Ovary (tissue), 7 donors: ENCODE measurements at regions not wholly inside any gene's neighbourhood (a gene's known extent, or its start where the extent isn't known, plus 50 kb on each side); places are given as distances from the start of the nearest gene placed in this dataset.
"Not testable (repeated sequence)": the region's sequence is repeated elsewhere in the genome, so short reads cannot be mapped to it uniquely, and the experiment has no call there.

Source experiments
- DNase-seq, 5 donors: peaks; one replicate each; pipeline ENCODE4 v3.0.0-alpha.2; 2019 to 2020
- H3K27ac ChIP-seq, 2 donors: fragments of 200-600 bp; one replicate each; pipeline versions ENCODE4 v1.5.1 to v1.8.0; 2019 to 2022
- H3K27me3 ChIP-seq: fragments of 200-600 bp; one replicate; pipeline ENCODE4 v1.8.0; 2022
- H3K36me3 ChIP-seq: fragments of 200-600 bp; sonication (generic); one replicate; pipeline ENCODE4 v1.5.1; 2019
- H3K4me1 ChIP-seq: one replicate; pipeline ENCODE4 v1.8.1; 2013; ENCODE audit warnings: mild to moderate bottlenecking, moderate library complexity; ENCODE audit not compliant: insufficient read depth
- H3K4me3 ChIP-seq: fragments of 200-600 bp; sonication (generic); one replicate; pipeline ENCODE4 v1.5.1; 2017
- H3K9me3 ChIP-seq, 2 donors: fragments of 200-600 bp in 1 of 2; sonication (generic) in 1 of 2; one replicate each; pipeline versions ENCODE4 v1.5.1 to v1.8.1; 2013 to 2019; ENCODE audit warnings: mild to moderate bottlenecking in 1 of 2, moderate library complexity in 1 of 2
- CTCF ChIP-seq, 3 donors: fragments of 450-650 bp in 2 of 3; fragments of 200-600 bp in 1 of 3; IDR thresholded peaks; one replicate each; pipeline versions ENCODE4 v1.5.1 to v1.8.0; 2016 to 2022; ENCODE audit warnings: antibody characterized with exemption in 3 of 3, mild to moderate bottlenecking in 1 of 3
- EP300 ChIP-seq: sonication (generic); formaldehyde crosslinking; IDR thresholded peaks from one replicate; pipeline ENCODE4 v1.6.1; 2017; ENCODE audit warnings: antibody characterized with exemption
- POLR2A ChIP-seq: fragments of 450-650 bp; IDR thresholded peaks from one replicate; pipeline ENCODE4 v1.6.1; 2017; ENCODE audit warnings: antibody characterized with exemption, mild to moderate bottlenecking, moderate library complexity
- WGBS, 3 donors: extraction: QIAGEN DNeasy Blood & Tissue Kit in 1 of 3; methylation state at CpG; one replicate each; pipeline versions ENCODE4 v1.1.5 to v1.1.7; 2013 to 2017; 5-methylcytosine and 5-hydroxymethylcytosine counted together
- intact Hi-C, 4 donors: fragments of 100-400 bp; cut with DNase I; formaldehyde crosslinking; loops; one replicate each; pipeline versions ENCODE4 v1.11.0 to v1.15.1; 2022 to 2023
- donor health status: DM: no; HTN: no; CAD: no; lungs with moderate emphysema.
- donor health status: DM: no; HTN: no; CAD: no.
- donor health status: Bipolar disorder and iron deficiency.
- donor health status: DM: no; HTN: no; CAD: no.
- donor health status: DM: yes; HTN: yes; CAD: no.

- Histone ChIP-seq H3K27ac (no peak overlapping the region), H3K9me3 (no peaks in the 10 kb centered on the region), H3K4me3 (no peak overlapping the region), H3K4me1 (no peaks in the 10 kb centered on the region), H3K27me3 (no peaks in the 10 kb centered on the region), H3K36me3 (no peaks in the 10 kb centered on the region)
- DNase-seq = no peak
- 45 to 54% (median 52%) methylated on average over 2 of the region's 2 CpGs for WGBS, 3 donors
- TF ChIP-seq POLR2A (no peak), CTCF (IDR thresholded peaks at IDR 0.05) (no peak), EP300 (no peak)
- intact Hi-C loops = no loop called here
Observed at GRCh38 chr5:62814991-62815390, 236.4 kb downstream of the LRRC70 start.

- intact Hi-C loops = no loop called here
Observed at GRCh38 chr5:62812621-62813255, 234.1 kb downstream of the LRRC70 start.

GRCh38 chr5:62804819-62805218, 226.2 kb downstream of the LRRC70 start:
- H3K27me3 ChIP-seq, intact Hi-C loops, DNase-seq, H3K9me3 ChIP-seq, H3K4me3 ChIP-seq, H3K36me3 ChIP-seq, H3K4me1 ChIP-seq, H3K27ac ChIP-seq: not testable (repeated sequence)
- WGBS, 3 donors = 81 to 95% (median 84%) methylated on average over 11 to 13 of the region's 13 CpGs

More at GRCh38 chr5:62812621-62813255, 234.1 kb downstream of the LRRC70 start:
- Histone ChIP-seq H3K9me3 (no peaks in the 10 kb centered on the region), H3K36me3 (no peaks in the 10 kb centered on the region), H3K4me3 (no peak overlapping the region), H3K4me1 (no peaks in the 10 kb centered on the region), H3K27me3 (no peaks in the 10 kb centered on the region), H3K27ac (no peak overlapping the region)
- WGBS, 3 donors = 42 to 58% (median 47%) methylated on average over 6 of the region's 6 CpGs
- DNase-seq = no peak
- TF ChIP-seq EP300 (no peak), POLR2A (no peak), CTCF (IDR thresholded peaks at IDR 0.05) (no peak)

GRCh38 chr5:62795926-62796325, 217.3 kb downstream of the LRRC70 start:
- no peak for DNase-seq
- no peaks in the 10 kb centered on the region for H3K9me3 ChIP-seq
- no peaks in the 10 kb centered on the region for H3K27me3 ChIP-seq
- no peak overlapping the region for H3K27ac ChIP-seq
- intact Hi-C loops = no loop called here
- TF ChIP-seq CTCF (IDR thresholded peaks at IDR 0.05) (no peak), POLR2A (no peak), EP300 (no peak)
- H3K4me1 ChIP-seq = no peaks in the 10 kb centered on the region
- H3K36me3 ChIP-seq = no peaks in the 10 kb centered on the region
- no peak overlapping the region for H3K4me3 ChIP-seq

GRCh38 chr5:62794456-62794855, 215.8 kb downstream of the LRRC70 start:
- intact Hi-C loops = no loop called here
- H3K4me3 ChIP-seq = no peak overlapping the region
- DNase-seq = no peak
- H3K4me1 ChIP-seq = peaks cover 4% of the 10 kb centered on the region
- H3K27ac ChIP-seq = no peak overlapping the region
- WGBS, 3 donors = 35 to 53% (median 40%) methylated on average over 4 of the region's 4 CpGs
- no peak for TF ChIP-seq POLR2A
- TF ChIP-seq EP300 = no peak
- TF ChIP-seq CTCF (IDR thresholded peaks at IDR 0.05) = no peak
- no peaks in the 10 kb centered on the region for H3K27me3 ChIP-seq
- no peaks in the 10 kb centered on the region for H3K9me3 ChIP-seq
- no peaks in the 10 kb centered on the region for H3K36me3 ChIP-seq
